ENCODE measurements at regions not wholly inside any gene's neighbourhood (a gene's known extent, or its start where the extent isn't known, plus 50 kb on each side); places are given as distances from the start of the nearest gene placed in this dataset.

- no peak for TF ChIP-seq EZH2 (IDR thresholded peaks at IDR 0.05; ENCODE audit: borderline replicate concordance, low read depth, low read length, poor library complexity, severe bottlenecking)
- no peak for TF ChIP-seq CTCF (conservative IDR thresholded peaks at IDR 0.05; ENCODE audit: low read depth, low read length)
Observed at GRCh38 chr2:175446201-175446600, 264.7 kb upstream of the ATP5MC3 start.

All from A673 (cell line).